ENCODE measurements at regions not wholly inside any gene's neighbourhood (a gene's known extent, or its start where the extent isn't known, plus 50 kb on each side); places are given as distances from the start of the nearest gene placed in this dataset.

- Mint-ChIP-seq H3K27me3 (ENCODE audit: insufficient read depth) (no peaks in the 10 kb centered on the region), H3K4me1 (ENCODE audit: low read depth) (no peaks in the 10 kb centered on the region), H3K9me3 (no peaks in the 10 kb centered on the region), H3K27ac (no peak overlapping the region), H3K4me3 (no peak overlapping the region), H3K36me3 (ENCODE audit: low read depth) (no peaks in the 10 kb centered on the region)
- DNase-seq (ENCODE audit: low spot score): no peak
- intact Hi-C loops (cut with micrococcal nuclease): no loop called here
These were observed 73.9 kb upstream of the VGLL2 start for GRCh38 chr6:117191448-117191847.

- Mint-ChIP-seq H3K4me1 (ENCODE audit: low read depth) (no peaks in the 10 kb centered on the region), H3K36me3 (ENCODE audit: low read depth) (no peaks in the 10 kb centered on the region), H3K9me3 (no peaks in the 10 kb centered on the region), H3K27ac (no peak overlapping the region), H3K4me3 (no peak overlapping the region), H3K27me3 (ENCODE audit: insufficient read depth) (no peaks in the 10 kb centered on the region)
- DNase-seq (ENCODE audit: low spot score): no peak
- intact Hi-C loops (cut with micrococcal nuclease): no loop called here
These were observed 71.1 kb upstream of the VGLL2 start for GRCh38 chr6:117194271-117194670.

GRCh38 chr6:117194978-117195377, 70.4 kb upstream of the VGLL2 start:
- no peaks in the 10 kb centered on the region for H3K9me3 Mint-ChIP-seq
- no peak overlapping the region for H3K4me3 Mint-ChIP-seq
- H3K4me1 Mint-ChIP-seq (ENCODE audit: low read depth): no peaks in the 10 kb centered on the region
- H3K27ac Mint-ChIP-seq: no peak overlapping the region
- no peaks in the 10 kb centered on the region for H3K36me3 Mint-ChIP-seq (ENCODE audit: low read depth)
- intact Hi-C loops (cut with micrococcal nuclease): no loop called here
- no peaks in the 10 kb centered on the region for H3K27me3 Mint-ChIP-seq (ENCODE audit: insufficient read depth)
- no peak for DNase-seq (ENCODE audit: low spot score)

- H3K27me3 Mint-ChIP-seq (ENCODE audit: insufficient read depth): no peaks in the 10 kb centered on the region
- intact Hi-C loops (cut with micrococcal nuclease): no loop called here
- H3K9me3 Mint-ChIP-seq: no peaks in the 10 kb centered on the region
- no peaks in the 10 kb centered on the region for H3K36me3 Mint-ChIP-seq (ENCODE audit: low read depth)
- no peak for DNase-seq (ENCODE audit: low spot score)
- H3K4me3 Mint-ChIP-seq: no peak overlapping the region
- H3K27ac Mint-ChIP-seq: no peak overlapping the region
- H3K4me1 Mint-ChIP-seq (ENCODE audit: low read depth): no peaks in the 10 kb centered on the region
These were observed 69.6 kb upstream of the VGLL2 start for GRCh38 chr6:117195728-117196127.

GRCh38 chr6:117200067-117200466, 65.3 kb upstream of the VGLL2 start:
- Mint-ChIP-seq H3K27me3 (ENCODE audit: insufficient read depth) (no peaks in the 10 kb centered on the region), H3K36me3 (ENCODE audit: low read depth) (no peaks in the 10 kb centered on the region), H3K9me3 (no peaks in the 10 kb centered on the region), H3K4me1 (ENCODE audit: low read depth) (no peaks in the 10 kb centered on the region), H3K4me3 (no peak overlapping the region), H3K27ac (no peak overlapping the region)
- DNase-seq (ENCODE audit: low spot score): no peak
- intact Hi-C loops (cut with micrococcal nuclease): no loop called here

DNA sequence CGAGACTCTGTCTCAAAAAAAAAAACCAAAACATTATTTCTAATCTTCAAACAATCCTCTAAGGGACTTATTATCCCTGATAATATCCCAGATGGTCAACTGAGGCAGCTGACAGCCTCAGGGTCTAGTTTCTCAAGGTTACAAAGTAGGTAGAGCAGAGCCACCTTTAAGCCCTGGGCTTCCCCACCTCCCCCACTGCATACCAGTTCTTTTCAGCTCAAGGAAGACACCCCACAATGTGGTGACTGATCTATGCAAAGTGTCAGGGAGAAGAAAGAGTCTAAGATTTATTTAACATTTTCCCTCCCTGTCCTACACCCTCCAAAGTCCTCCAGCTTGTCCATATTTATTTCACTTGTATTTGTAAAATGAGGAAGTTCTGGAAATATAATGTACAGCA, 60.5 kb upstream of the VGLL2 start:
- no peaks in the 10 kb centered on the region for H3K9me3 Mint-ChIP-seq
- no peaks in the 10 kb centered on the region for H3K27me3 Mint-ChIP-seq (ENCODE audit: insufficient read depth)
- intact Hi-C loops (cut with micrococcal nuclease): no loop called here
- no peak overlapping the region for H3K4me3 Mint-ChIP-seq
- H3K27ac Mint-ChIP-seq: no peak overlapping the region
- no peak for DNase-seq (ENCODE audit: low spot score)
- H3K36me3 Mint-ChIP-seq (ENCODE audit: low read depth): no peaks in the 10 kb centered on the region
- no peaks in the 10 kb centered on the region for H3K4me1 Mint-ChIP-seq (ENCODE audit: low read depth)

DNA sequence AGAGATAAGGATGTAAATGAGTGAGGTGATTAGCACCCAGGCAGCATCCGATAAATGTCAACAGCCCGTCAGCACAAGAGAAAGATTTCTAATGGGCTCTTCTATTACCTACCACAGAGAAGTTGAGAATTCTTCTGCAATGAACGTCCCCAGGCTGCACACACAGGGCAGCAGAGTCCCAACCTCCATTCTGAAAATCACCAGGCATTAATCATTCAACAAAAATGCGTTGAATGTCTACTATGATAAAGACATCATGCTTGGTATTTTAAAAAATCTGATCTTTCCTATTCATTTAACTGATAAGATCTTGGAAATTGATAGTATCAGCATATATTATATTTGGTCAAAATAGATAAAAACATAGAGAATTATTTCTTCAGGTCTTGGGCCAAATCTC, 59.5 kb upstream of the VGLL2 start:
- Mint-ChIP-seq H3K9me3 (no peaks in the 10 kb centered on the region), H3K4me3 (no peak overlapping the region), H3K27me3 (ENCODE audit: insufficient read depth) (no peaks in the 10 kb centered on the region), H3K4me1 (ENCODE audit: low read depth) (no peaks in the 10 kb centered on the region), H3K27ac (no peak overlapping the region), H3K36me3 (ENCODE audit: low read depth) (no peaks in the 10 kb centered on the region)
- no peak for DNase-seq (ENCODE audit: low spot score)
- intact Hi-C loops (cut with micrococcal nuclease): no loop called here

DNA sequence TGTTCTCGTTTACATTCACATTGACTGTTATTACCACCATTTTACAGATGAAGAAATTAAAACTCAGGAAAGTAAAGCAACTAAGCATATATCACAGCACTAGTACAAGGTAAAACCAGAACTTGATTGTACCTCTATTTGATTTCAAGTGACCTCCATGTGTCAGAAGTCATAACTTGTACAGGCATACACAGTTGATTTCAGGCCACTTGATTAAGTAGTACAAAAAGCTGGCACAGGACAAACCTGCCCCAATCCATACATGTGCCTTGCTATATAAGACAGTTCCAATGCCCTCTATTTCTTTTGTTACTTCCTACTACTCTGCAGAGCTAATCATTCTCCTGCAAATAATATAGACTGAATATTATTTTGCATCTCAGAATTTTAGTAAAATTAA, 58.8 kb upstream of the VGLL2 start:
- Mint-ChIP-seq H3K27ac (no peak overlapping the region), H3K4me1 (ENCODE audit: low read depth) (no peaks in the 10 kb centered on the region), H3K9me3 (no peaks in the 10 kb centered on the region), H3K4me3 (no peak overlapping the region), H3K27me3 (ENCODE audit: insufficient read depth) (no peaks in the 10 kb centered on the region), H3K36me3 (ENCODE audit: low read depth) (no peaks in the 10 kb centered on the region)
- no peak for DNase-seq (ENCODE audit: low spot score)
- intact Hi-C loops (cut with micrococcal nuclease): no loop called here

- Mint-ChIP-seq H3K36me3 (ENCODE audit: low read depth) (no peaks in the 10 kb centered on the region), H3K27ac (no peak overlapping the region), H3K27me3 (ENCODE audit: insufficient read depth) (no peaks in the 10 kb centered on the region), H3K4me3 (no peak overlapping the region), H3K9me3 (no peaks in the 10 kb centered on the region), H3K4me1 (ENCODE audit: low read depth) (no peaks in the 10 kb centered on the region)
- intact Hi-C loops (cut with micrococcal nuclease): no loop called here
- DNase-seq (ENCODE audit: low spot score): no peak
These were observed 58.2 kb upstream of the VGLL2 start for GRCh38 chr6:117206944-117207687.

DNA sequence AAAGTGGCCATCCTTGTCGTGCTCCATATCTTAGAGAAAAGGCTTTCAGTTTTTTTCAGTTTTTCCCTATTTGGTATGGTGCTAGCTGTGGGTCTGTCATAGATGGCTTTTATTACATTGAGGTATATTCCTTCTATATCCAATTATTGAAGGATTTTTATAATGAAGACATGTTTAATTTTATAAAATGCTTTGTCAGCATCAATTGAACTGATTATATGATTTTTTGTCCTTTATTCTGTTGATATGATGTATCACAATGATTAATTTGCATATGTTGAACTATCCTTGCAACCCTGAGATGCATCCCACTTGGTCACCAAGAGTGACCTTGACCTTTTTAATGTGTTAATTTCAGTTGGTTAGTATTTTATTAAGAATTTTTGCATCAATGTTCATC, 55.1 kb upstream of the VGLL2 start:
- DNase-seq (ENCODE audit: low spot score): no peak
- Mint-ChIP-seq H3K4me1 (ENCODE audit: low read depth) (no peaks in the 10 kb centered on the region), H3K4me3 (no peak overlapping the region), H3K36me3 (ENCODE audit: low read depth) (no peaks in the 10 kb centered on the region), H3K27me3 (ENCODE audit: insufficient read depth) (no peaks in the 10 kb centered on the region), H3K27ac (no peak overlapping the region), H3K9me3 (no peaks in the 10 kb centered on the region)
- intact Hi-C loops (cut with micrococcal nuclease): no loop called here

DNA sequence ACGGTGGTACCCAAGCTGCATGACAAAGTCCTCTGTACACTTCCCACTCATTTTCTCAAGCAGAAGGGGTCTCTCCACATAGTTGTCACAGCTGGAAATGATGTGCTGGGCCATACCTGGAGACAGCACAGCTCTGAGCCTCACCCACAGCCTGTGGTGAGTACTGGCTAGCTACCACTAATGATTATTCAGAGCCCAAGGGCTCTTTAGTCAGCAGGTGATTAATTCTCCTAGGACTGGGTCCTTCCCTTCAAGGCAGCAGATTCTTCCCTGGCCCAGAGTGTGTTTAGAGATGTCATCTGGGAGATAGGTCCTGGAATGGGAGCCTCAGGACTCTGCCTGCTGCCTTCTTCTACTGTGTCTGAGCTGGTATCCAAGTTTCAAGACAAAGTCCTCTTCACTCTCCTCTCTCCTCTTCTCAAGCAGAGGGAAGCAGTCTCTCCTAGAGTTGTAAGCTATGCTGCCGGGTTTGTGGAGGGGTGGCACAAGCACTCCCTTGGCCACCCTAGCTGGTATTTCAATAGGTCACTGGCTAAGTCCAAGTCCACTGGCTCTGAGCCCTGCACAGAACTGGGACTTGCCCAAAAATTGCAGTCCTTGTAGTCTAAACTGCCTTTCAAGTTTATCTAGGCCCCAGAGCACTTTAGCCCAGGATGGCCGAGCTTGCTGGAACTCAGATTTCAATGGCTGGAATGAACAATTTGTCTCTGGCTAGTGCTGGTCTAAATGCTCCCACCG, 49.8 kb upstream of the VGLL2 start:
- Mint-ChIP-seq H3K27ac (no peak overlapping the region), H3K27me3 (ENCODE audit: insufficient read depth) (no peaks in the 10 kb centered on the region), H3K4me3 (no peak overlapping the region), H3K9me3 (no peaks in the 10 kb centered on the region), H3K4me1 (ENCODE audit: low read depth) (no peaks in the 10 kb centered on the region), H3K36me3 (ENCODE audit: low read depth) (no peaks in the 10 kb centered on the region)
- DNase-seq (ENCODE audit: low spot score): no peak
- intact Hi-C loops (cut with micrococcal nuclease): no loop called here
